ENCODE measurements at regions not wholly inside any gene's neighbourhood (a gene's known extent, or its start where the extent isn't known, plus 50 kb on each side); places are given as distances from the start of the nearest gene placed in this dataset.
"Not testable (repeated sequence)": the region's sequence is repeated elsewhere in the genome, so short reads cannot be mapped to it uniquely, and the experiment has no call there.

GRCh38 chr16:79993629-79994209 lies 393.2 kb upstream of the MAF start:
- no peaks in the 10 kb centered on the region for H3K9me3 ChIP-seq (ENCODE audit: control insufficient read depth in 2 of 2, low read length in 2 of 2)
- H3K9me3 Mint-ChIP-seq: peaks cover 0 to 3% (median 0%) of the 10 kb centered on the region in 7 donors
- H3K27me3 Mint-ChIP-seq: peaks cover 4% of the 10 kb centered on the region
- H3K4me3 ChIP-seq (ENCODE audit: low read depth, low read length): no peak overlapping the region
- H3K27ac Mint-ChIP-seq: no peak overlapping the region
- no peaks in the 10 kb centered on the region for H3K4me1 Mint-ChIP-seq
- no peaks in the 10 kb centered on the region for H3K36me3 ChIP-seq (ENCODE audit: control insufficient read depth, insufficient read depth, low read length)
- H3K27ac ChIP-seq (ENCODE audit: insufficient read depth, low read length, poor library complexity, severe bottlenecking): no peak overlapping the region
- no peaks in the 10 kb centered on the region for H3K4me1 ChIP-seq (ENCODE audit: control insufficient read depth, insufficient read depth, low read length, poor library complexity, severe bottlenecking)
- ATAC-seq (ENCODE audit: low read depth in 2 of 2) (no peak), DNase-seq (no peak)
- H3K36me3 Mint-ChIP-seq: no peaks in the 10 kb centered on the region
- H3K27me3 ChIP-seq (ENCODE audit: control insufficient read depth, insufficient read depth, low read length): no peaks in the 10 kb centered on the region
- H3K4me3 Mint-ChIP-seq: no peak overlapping the region

GRCh38 chr16:79991969-79992368 lies 391.4 kb upstream of the MAF start:
- Histone ChIP-seq H3K36me3 (ENCODE audit: control insufficient read depth, insufficient read depth, low read length) (no peaks in the 10 kb centered on the region), H3K4me1 (ENCODE audit: control insufficient read depth, insufficient read depth, low read length, poor library complexity, severe bottlenecking) (no peaks in the 10 kb centered on the region), H3K27me3 (ENCODE audit: control insufficient read depth, insufficient read depth, low read length) (no peaks in the 10 kb centered on the region), H3K9me3 (ENCODE audit: control insufficient read depth in 2 of 2, low read length in 2 of 2) (no peaks in the 10 kb centered on the region), H3K27ac (ENCODE audit: insufficient read depth, low read length, poor library complexity, severe bottlenecking) (no peak overlapping the region), H3K4me3 (ENCODE audit: low read depth, low read length) (no peak overlapping the region)
- DNase-seq (no peak), ATAC-seq (ENCODE audit: low read depth in 2 of 2) (no peak)
- Mint-ChIP-seq H3K36me3 (no peaks in the 10 kb centered on the region), H3K4me3 (no peak overlapping the region), H3K4me1 (no peaks in the 10 kb centered on the region), H3K27me3 (peaks cover 4% of the 10 kb centered on the region), H3K27ac (no peak overlapping the region), H3K9me3 (peaks cover 0 to 3% (median 0%) of the 10 kb centered on the region in 7 donors)

- no peaks in the 10 kb centered on the region for H3K27me3 ChIP-seq (ENCODE audit: control insufficient read depth, insufficient read depth, low read length)
- Mint-ChIP-seq H3K9me3 (peaks cover 0 to 3% (median 0%) of the 10 kb centered on the region in 7 donors), H3K27ac (no peak overlapping the region), H3K27me3 (peaks cover 4% of the 10 kb centered on the region), H3K4me3 (no peak overlapping the region), H3K36me3 (no peaks in the 10 kb centered on the region), H3K4me1 (no peaks in the 10 kb centered on the region)
- H3K4me3 ChIP-seq (ENCODE audit: low read depth, low read length): no peak overlapping the region
- no peaks in the 10 kb centered on the region for H3K36me3 ChIP-seq (ENCODE audit: control insufficient read depth, insufficient read depth, low read length)
- no peak for ATAC-seq (ENCODE audit: low read depth in 2 of 2)
- H3K9me3 ChIP-seq (ENCODE audit: control insufficient read depth in 2 of 2, low read length in 2 of 2): no peaks in the 10 kb centered on the region
- no peak overlapping the region for H3K27ac ChIP-seq (ENCODE audit: insufficient read depth, low read length, poor library complexity, severe bottlenecking)
- no peaks in the 10 kb centered on the region for H3K4me1 ChIP-seq (ENCODE audit: control insufficient read depth, insufficient read depth, low read length, poor library complexity, severe bottlenecking)
- DNase-seq: no peak
Measured at GRCh38 chr16:79988721-79989220, 388.2 kb upstream of the MAF start.

- Mint-ChIP-seq H3K4me1 (no peaks in the 10 kb centered on the region), H3K9me3 (peaks cover 0 to 3% (median 0%) of the 10 kb centered on the region in 7 donors), H3K27me3 (peaks cover 4% of the 10 kb centered on the region), H3K4me3 (no peak overlapping the region), H3K36me3 (no peaks in the 10 kb centered on the region), H3K27ac (no peak overlapping the region)
- DNase-seq: no peak
- Histone ChIP-seq H3K9me3 (ENCODE audit: control insufficient read depth in 2 of 2, low read length in 2 of 2) (no peaks in the 10 kb centered on the region), H3K4me1 (ENCODE audit: control insufficient read depth, insufficient read depth, low read length, poor library complexity, severe bottlenecking) (no peaks in the 10 kb centered on the region), H3K4me3 (ENCODE audit: low read depth, low read length) (no peak overlapping the region), H3K36me3 (ENCODE audit: control insufficient read depth, insufficient read depth, low read length) (no peaks in the 10 kb centered on the region), H3K27me3 (ENCODE audit: control insufficient read depth, insufficient read depth, low read length) (no peaks in the 10 kb centered on the region), H3K27ac (ENCODE audit: insufficient read depth, low read length, poor library complexity, severe bottlenecking) (no peak overlapping the region)
- ATAC-seq (ENCODE audit: low read depth in 2 of 2): no peak
Measured at GRCh38 chr16:79988089-79988488, 387.6 kb upstream of the MAF start.

GRCh38 chr16:79986352-79986751 lies 385.8 kb upstream of the MAF start:
- Mint-ChIP-seq H3K4me1 (no peaks in the 10 kb centered on the region), H3K27ac (no peak overlapping the region), H3K9me3 (peaks cover 0 to 3% (median 0%) of the 10 kb centered on the region in 7 donors), H3K4me3 (no peak overlapping the region), H3K36me3 (no peaks in the 10 kb centered on the region), H3K27me3 (peaks cover 4% of the 10 kb centered on the region)
- Histone ChIP-seq H3K4me3 (ENCODE audit: low read depth, low read length) (no peak overlapping the region), H3K27me3 (ENCODE audit: control insufficient read depth, insufficient read depth, low read length) (peaks cover 5% of the 10 kb centered on the region), H3K27ac (ENCODE audit: insufficient read depth, low read length, poor library complexity, severe bottlenecking) (no peak overlapping the region), H3K4me1 (ENCODE audit: control insufficient read depth, insufficient read depth, low read length, poor library complexity, severe bottlenecking) (no peaks in the 10 kb centered on the region), H3K9me3 (ENCODE audit: control insufficient read depth in 2 of 2, low read length in 2 of 2) (no peaks in the 10 kb centered on the region), H3K36me3 (ENCODE audit: control insufficient read depth, insufficient read depth, low read length) (no peaks in the 10 kb centered on the region)
- DNase-seq (no peak), ATAC-seq (ENCODE audit: low read depth in 2 of 2) (no peak)

GRCh38 chr16:79985606-79986005 lies 385.1 kb upstream of the MAF start:
- Histone ChIP-seq H3K36me3 (ENCODE audit: control insufficient read depth, insufficient read depth, low read length) (no peaks in the 10 kb centered on the region), H3K9me3 (ENCODE audit: control insufficient read depth in 2 of 2, low read length in 2 of 2) (no peaks in the 10 kb centered on the region), H3K4me3 (ENCODE audit: low read depth, low read length) (no peak overlapping the region), H3K4me1 (ENCODE audit: control insufficient read depth, insufficient read depth, low read length, poor library complexity, severe bottlenecking) (no peaks in the 10 kb centered on the region), H3K27ac (ENCODE audit: insufficient read depth, low read length, poor library complexity, severe bottlenecking) (no peak overlapping the region), H3K27me3 (ENCODE audit: control insufficient read depth, insufficient read depth, low read length) (peaks cover 5% of the 10 kb centered on the region)
- no peak overlapping the region for H3K27ac Mint-ChIP-seq
- no peaks in the 10 kb centered on the region for H3K4me1 Mint-ChIP-seq
- no peak for ATAC-seq (ENCODE audit: low read depth in 2 of 2)
- H3K4me3 Mint-ChIP-seq: no peak overlapping the region
- no peak for DNase-seq
- H3K36me3 Mint-ChIP-seq: no peaks in the 10 kb centered on the region
- H3K9me3 Mint-ChIP-seq: peaks cover 0 to 3% (median 0%) of the 10 kb centered on the region in 7 donors
- H3K27me3 Mint-ChIP-seq: peaks cover 1% of the 10 kb centered on the region

- not testable (repeated sequence) for H3K4me3 ChIP-seq (ENCODE audit: low read depth, low read length); ATAC-seq (ENCODE audit: low read depth in 2 of 2); H3K4me3 Mint-ChIP-seq; H3K27me3 Mint-ChIP-seq; H3K9me3 ChIP-seq (ENCODE audit: control insufficient read depth in 2 of 2, low read length in 2 of 2); H3K4me1 Mint-ChIP-seq; H3K36me3 ChIP-seq (ENCODE audit: control insufficient read depth, insufficient read depth, low read length); H3K27ac Mint-ChIP-seq; DNase-seq; H3K4me1 ChIP-seq (ENCODE audit: control insufficient read depth, insufficient read depth, low read length, poor library complexity, severe bottlenecking); H3K27me3 ChIP-seq (ENCODE audit: control insufficient read depth, insufficient read depth, low read length); H3K36me3 Mint-ChIP-seq; H3K27ac ChIP-seq (ENCODE audit: insufficient read depth, low read length, poor library complexity, severe bottlenecking); H3K9me3 Mint-ChIP-seq
Measured at GRCh38 chr16:79984149-79984548, 383.6 kb upstream of the MAF start.

GRCh38 chr16:79982862-79983261 lies 382.3 kb upstream of the MAF start:
- H3K4me1 ChIP-seq (ENCODE audit: control insufficient read depth, insufficient read depth, low read length, poor library complexity, severe bottlenecking): no peaks in the 10 kb centered on the region
- no peaks in the 10 kb centered on the region for H3K9me3 ChIP-seq (ENCODE audit: control insufficient read depth in 2 of 2, low read length in 2 of 2)
- no peak for ATAC-seq (ENCODE audit: low read depth in 2 of 2)
- Mint-ChIP-seq H3K27ac (no peak overlapping the region), H3K9me3 (peaks cover 0 to 3% (median 0%) of the 10 kb centered on the region in 7 donors), H3K4me1 (no peaks in the 10 kb centered on the region), H3K36me3 (no peaks in the 10 kb centered on the region), H3K27me3 (no peaks in the 10 kb centered on the region), H3K4me3 (no peak overlapping the region)
- H3K27ac ChIP-seq (ENCODE audit: insufficient read depth, low read length, poor library complexity, severe bottlenecking): no peak overlapping the region
- H3K36me3 ChIP-seq (ENCODE audit: control insufficient read depth, insufficient read depth, low read length): no peaks in the 10 kb centered on the region
- H3K4me3 ChIP-seq (ENCODE audit: low read depth, low read length): no peak overlapping the region
- peaks cover 5% of the 10 kb centered on the region for H3K27me3 ChIP-seq (ENCODE audit: control insufficient read depth, insufficient read depth, low read length)
- DNase-seq: no peak

All from CD4-positive, CD25-positive, alpha-beta regulatory T cell (primary cell).